CD4-positive, alpha-beta T cell treated with Interleukin-2 at 100 ng/mL for 4 hours (primary cell): ENCODE measurements at regions not wholly inside any gene's neighbourhood (a gene's known extent, or its start where the extent isn't known, plus 50 kb on each side); places are given as distances from the start of the nearest gene placed in this dataset.
A peak's percentile ranks its signal among the peaks of the same experiment; 100 is the strongest.
"Not testable (repeated sequence)": the region's sequence is repeated elsewhere in the genome, so short reads cannot be mapped to it uniquely, and the experiment has no call there.

ENCODE experiments used
- DNase-seq: peaks from one replicate; pipeline ENCODE4 v3.0.0-alpha.2; 2020; ENCODE audit warnings: low spot score

DNA sequence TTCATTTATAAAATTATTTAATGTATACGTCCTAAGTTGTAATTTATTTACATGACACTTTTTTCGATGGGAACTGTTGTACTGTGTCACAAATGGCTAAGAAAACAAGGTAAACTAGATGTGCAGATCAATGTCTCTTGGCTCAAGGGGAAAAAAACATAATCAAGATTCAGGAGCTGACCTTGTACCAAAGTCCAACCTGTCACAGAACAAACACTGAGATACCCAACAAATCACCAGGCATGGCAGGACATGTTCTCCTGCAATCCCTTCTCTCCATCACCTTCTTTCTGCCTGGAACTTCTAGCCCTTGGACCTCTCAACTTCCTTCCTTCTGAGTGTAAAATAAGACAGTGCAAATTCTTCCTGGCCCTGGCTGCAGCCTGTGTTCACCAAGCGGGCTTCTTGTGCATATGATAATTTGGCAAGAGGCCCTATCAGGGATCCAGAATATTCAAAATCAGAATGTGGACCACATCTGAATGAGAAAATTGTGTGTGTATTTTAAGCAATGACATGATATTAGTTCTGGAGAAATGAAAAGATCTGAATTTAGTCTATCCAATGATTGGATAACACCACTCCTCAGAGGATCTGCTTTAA lies 445.9 kb downstream of the ZNF536 start:
- no peak for DNase-seq

DNA sequence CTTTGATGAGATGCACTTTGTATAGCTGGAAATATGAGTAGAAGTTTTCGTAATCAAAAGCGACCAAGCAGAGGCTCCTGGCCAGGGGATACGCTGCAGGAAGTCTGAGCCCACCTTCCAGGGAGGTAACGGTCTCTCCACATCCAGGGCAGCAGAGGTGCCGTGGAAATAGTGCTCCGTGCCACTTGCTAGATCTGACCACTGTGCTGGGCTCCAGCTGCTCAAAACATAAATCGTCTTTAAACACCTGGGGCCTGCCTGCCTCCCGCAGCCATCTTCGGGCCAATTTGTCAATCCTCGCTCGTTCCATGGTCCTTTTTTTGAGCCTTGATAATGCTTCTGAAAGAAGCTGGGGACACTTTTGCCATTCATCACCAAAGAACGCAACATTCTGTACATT lies 445.0 kb downstream of the ZNF536 start:
- DNase-seq = no peak

DNA sequence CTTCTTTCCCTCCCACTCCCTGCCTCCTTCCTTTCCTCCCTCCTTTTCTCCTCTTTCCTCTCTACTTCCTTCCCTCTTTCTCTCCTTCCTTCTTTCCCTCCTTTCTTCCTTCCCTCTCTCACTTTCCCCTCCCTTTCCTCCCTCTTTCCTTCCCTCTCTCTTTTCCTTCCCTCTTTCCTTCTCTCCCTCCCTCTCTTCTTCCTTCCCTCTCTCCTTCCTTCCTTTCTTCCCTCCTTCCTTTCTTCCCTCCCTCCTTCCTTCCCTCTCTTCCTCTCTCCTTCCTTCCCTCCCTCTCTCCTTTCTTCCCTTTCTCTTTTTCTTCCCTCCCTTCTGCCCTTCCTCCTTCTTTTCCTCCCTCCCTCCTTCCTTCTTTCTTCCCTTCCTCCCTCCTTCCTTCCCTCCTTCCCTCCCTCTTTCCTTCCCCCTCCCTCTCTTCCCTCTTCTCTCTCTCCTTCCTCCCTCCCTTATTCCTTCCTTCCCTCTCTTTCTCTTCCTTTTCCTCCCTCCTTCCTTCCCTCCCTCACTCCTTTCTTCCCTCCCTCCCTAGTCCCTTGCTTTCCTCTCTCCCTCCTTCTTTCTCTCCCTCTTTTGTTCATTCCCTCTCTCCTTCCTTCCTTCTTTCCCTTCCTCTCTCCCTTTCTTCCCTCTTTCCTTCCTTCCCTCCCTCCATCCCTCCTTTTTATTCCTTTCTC lies 443.9 kb downstream of the ZNF536 start:
- no peak for DNase-seq

DNA sequence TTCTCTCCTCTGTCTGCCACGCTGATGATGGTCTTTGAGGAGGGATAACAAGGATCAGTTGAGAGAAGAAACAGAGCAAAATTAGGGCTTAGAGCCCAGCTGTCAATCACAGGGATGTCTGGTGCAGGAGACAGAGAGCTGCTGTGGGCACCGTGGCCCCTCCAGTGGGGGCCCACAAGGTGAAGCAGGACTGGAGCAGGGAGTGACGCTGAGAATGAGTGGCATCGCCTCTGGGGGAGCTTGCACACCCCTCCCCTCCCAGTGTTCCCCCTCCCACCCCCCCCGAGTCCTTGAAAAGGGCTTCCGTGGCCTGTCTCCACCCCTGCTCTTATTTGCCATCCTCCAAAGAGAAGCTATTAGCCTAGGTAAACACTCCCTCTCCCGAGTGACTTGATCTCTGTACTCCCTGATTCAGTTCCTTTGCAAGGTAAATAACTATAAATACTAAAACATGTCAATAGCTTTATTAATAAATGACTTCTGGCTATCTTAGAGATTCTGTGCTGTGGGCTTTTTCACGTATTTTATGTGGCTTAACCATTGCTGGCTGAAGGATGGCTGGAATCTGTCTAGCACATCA lies 440.0 kb downstream of the ZNF536 start:
- DNase-seq = no peak

DNA sequence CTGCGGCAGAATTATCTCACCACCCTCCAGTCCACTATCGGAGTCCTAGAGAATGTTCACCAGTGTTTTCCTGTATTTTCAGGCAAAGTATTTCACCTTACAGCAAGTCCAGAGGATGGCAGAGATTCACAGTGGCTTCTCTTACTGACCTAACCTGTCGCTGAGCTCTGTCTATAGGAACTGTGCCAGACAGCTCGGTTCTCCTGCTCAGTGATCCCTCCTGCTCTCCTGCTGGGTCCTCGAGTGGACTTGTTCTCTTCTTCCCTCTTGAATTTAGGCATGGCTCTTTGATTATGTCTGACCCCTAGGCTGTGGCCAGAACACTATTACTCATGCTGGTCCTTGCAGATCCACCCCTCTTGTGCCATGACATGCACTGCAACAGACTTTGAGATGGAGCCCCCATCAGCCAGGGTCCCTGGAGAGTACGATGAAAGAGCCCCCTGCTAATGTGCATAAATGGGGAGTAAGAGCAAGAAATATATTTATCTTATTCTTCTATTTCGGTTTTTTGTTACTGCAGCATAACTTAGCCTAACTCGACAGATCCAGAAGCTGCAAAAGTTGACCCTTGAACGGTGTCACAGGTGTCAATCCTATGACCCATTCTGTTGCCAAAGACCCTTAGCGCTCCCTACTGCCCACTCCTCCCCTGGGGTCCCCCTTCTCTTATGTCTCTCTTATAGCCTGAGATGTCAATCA lies 439.4 kb downstream of the ZNF536 start:
- DNase-seq = no peak

DNA sequence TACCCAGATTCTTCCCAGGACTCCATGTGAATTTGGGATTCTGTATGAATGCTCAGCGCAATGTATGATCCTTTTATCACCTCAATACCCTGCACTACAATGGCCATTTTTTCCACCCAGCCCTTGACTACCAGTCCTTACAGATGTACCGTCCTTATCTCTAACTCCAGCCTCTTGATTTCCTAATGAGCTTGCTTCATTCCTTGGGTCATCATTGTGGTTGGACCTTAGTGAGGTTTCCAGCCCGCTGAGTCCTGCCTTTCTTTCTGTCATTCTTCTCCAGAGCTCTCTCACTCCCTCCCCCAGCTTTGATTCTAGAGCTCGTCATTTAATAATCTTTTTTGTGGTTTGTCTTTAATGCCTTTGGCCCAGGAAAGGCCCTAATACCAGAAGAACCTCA lies 438.5 kb downstream of the ZNF536 start:
- no peak for DNase-seq

DNA sequence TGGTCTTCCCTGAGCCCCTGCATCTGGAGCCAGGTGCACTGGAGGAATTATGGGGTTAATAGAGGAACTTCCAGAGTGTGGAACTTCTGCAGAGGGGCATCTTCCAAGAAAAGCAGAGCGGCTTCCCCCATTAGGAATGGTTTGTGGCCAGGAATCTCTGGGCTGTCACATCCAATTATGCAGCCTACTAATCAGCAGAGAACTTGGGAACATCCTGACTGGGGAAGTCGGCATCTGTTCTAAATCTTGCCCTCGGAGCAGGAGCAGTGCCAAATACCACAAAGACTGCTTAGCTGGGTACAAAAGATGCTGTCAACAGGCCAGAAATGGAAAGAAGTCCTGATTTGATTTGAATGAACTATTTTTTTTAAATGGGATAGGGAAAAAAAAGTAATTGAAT lies 435.1 kb downstream of the ZNF536 start:
- DNase-seq = no peak

DNA sequence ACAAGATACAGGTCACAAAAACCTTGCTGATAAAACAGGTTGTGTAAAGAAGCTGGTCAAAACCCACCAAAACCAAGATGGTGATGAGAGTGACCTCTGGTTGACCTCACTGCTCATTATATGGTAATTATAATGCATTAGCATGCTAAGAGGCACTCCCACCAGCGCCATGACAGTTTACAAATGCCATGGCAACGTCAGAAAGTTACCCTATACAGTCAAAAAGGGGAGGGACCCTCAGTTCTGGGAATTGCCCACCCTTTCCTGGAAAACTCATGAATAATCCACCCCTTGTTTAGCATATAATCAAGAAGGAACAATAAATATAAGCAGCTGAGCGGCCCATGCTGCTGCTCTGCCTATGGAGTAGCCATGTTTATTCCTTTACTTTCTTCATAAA lies 434.1 kb downstream of the ZNF536 start:
- DNase-seq = no peak

DNA sequence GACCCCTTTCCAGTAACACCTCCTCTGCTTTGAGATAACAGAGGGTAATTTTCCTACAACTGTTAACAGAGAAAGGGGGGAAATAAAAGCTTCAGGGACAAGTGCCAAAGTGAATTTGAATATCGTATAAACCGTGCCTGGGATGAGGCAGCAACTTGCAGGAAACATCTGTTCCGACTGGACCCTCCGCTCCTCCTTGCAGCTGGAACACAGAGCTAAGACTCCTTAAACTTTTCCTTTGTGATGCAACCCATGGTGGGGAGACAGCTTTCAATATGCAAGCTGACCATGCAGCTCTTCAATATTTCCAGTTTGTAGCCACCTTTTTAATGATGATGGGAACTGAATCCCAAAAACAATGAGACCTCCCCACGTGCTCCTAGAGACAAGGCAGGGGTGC lies 432.6 kb downstream of the ZNF536 start:
- DNase-seq = no peak

DNA sequence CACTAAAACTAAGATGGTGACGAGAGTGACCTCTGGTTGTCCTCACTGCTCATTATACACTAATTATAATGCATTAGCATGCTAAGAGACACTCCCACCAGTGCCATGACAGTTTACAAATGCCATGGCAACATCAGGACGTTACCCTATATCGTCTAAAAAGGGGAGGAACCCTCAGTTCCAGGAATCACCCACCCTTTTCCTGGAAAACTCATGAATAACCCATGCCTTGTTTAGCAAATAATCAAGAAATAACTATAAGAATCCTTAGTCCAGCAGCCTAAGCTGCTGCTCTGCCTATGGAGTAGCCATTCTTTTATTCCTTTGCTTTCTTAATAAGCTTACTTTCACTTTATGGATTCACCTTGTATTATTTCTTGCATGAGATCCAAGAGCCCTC lies 432.1 kb downstream of the ZNF536 start:
- not testable (repeated sequence) for DNase-seq

DNA sequence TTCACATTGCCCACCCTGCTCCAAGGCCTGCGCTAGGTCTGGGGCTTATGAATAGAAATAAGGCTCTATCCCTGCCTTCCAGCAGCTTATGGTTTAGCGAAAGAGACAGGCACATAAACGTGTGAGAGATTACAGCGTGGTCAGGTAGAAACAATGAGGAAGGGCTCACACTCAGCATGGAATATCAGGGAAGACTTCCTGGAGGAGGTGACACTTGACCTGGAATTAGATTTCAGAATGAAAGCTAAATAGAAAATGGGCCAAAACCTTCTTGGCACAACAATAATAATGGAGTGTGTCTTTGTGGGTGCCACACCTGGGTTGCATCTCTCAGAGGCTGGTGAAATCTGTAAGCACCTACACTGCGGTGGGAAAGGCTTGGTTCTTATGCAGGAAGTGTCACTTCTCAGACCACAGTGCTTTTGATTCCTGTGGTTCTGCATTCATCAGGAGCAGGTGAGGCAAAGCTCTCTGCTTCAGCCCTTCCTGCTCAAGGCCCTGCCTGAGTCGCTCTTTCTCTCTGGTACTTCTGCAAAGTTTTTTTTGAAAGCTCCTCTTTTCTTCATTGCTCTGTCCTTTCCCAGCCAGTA lies 430.3 kb downstream of the ZNF536 start:
- DNase-seq = no peak

DNA sequence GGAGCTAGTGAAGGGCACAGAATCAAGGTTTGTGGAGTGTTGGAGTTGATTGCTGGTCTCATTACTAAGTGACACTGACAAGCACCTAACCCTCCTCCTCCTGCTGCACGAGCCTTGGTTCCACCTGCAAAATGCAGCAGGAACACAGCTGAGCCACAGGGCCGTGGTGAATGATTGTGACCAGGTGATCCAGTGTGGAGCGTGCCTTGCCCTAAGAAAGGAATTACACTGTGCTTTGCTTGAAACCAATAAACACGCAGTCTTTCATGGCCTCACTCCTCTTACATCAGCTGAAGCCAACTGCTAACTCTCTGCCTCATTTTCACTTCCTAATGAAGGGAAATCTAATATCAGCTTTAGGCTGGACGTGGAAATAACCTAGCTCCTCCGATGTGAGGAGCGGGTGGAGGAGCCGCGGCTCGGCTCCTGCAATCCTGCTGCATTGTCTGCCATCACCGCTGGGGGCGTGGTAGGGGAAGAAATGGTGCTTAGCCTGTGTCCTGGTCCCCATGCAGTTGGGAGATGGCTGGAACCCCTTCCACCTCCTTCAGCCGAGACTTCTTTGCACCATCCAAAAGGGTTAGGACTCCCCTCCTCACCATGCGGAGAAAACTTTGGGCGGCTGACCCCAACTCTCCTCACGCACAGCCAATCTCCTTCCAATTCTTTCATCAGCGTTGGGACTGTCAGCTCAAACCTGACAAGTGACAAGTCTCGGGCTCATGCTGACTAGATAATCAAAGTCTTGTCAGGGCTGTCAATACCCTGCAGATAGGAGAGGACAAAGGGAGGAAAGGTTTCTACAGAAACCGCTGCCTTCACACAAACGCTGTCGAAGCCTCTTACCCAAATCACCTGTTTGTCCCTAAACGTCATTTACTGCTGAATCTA lies 427.9 kb downstream of the ZNF536 start:
- no peak for DNase-seq

DNA sequence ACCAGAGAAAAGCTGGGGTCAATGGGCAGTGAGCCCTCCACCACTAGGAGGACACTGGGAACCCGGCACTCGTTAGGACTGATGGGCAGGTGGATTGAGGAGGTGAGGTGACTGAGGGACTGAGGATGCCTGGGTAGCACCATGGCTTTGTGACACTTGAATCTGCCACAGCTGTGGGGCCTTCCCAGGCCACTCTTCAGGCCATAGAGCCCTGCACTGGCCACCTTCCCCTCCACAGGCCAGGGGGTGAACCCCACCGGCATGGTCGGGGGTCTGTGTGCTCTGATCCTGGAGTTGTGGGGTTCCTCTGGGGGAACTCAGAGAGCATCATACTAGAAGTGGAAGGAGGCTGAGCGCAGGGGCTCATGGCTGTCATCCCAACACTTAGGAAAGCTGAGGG lies 423.5 kb downstream of the ZNF536 start:
- DNase-seq = no peak

DNA sequence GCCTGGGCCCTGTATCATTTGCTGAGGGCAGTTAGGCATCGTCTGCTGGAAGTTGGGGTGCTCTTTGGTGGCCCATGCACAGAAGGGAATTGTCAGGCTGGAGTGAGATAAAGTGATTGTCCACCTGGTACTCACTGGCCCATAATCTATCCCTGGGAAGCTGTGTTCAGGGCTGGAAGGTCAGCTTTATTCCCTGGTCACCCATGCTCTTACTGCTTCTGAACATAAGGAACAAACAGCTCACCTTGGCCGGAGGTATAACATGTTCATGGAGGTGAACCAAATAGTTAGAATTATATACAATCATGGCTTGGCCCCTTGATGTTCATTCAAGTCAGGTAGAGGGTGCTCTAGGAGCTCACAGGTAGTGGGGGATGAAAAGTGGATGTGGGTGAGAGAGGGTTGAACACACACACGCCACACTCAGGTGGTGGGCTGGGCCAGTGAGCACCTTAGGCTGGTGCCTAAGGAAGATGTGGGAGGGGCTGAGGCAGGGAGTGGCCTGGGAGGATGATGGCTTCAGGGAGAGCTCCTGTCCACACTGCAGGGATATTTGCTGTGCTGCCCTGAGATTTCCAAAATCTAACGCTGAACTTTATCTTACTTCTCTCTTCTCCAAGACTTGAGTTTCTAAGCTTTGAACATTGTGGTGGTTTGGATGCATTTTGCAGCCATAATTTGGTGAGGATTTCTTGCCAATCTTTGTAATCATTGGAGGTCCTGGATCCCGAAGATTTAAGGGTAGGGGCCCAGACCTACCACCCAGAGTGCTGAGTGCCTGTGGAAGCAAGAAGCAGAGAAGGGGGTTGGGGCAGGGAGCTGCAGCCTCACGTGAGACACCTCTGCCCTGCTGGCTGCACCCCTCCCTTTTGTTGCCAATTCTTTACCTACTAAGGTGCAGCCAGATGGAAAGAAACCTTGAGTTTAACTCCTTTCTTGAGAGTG lies 420.6 kb downstream of the ZNF536 start:
- no peak for DNase-seq

DNA sequence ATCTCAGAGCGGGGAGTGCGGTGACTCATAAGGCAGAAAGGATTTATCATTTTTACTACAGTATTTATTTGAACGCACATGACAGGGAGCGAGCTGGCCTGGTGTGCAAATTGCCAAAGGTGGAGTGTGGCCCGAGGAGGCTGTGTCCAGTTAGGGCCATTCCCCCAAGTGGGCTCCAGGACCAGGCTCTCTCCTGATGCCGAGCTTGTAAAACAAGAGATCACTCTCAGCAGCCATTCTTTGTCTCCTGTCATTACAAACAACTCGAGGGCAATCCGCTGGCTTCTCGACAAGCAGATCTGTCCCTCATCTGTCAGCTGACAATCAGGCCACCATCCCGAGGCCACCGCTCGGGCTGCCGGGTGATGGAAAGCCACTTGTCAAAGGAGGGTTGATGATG lies 418.9 kb downstream of the ZNF536 start:
- DNase-seq = no peak

DNA sequence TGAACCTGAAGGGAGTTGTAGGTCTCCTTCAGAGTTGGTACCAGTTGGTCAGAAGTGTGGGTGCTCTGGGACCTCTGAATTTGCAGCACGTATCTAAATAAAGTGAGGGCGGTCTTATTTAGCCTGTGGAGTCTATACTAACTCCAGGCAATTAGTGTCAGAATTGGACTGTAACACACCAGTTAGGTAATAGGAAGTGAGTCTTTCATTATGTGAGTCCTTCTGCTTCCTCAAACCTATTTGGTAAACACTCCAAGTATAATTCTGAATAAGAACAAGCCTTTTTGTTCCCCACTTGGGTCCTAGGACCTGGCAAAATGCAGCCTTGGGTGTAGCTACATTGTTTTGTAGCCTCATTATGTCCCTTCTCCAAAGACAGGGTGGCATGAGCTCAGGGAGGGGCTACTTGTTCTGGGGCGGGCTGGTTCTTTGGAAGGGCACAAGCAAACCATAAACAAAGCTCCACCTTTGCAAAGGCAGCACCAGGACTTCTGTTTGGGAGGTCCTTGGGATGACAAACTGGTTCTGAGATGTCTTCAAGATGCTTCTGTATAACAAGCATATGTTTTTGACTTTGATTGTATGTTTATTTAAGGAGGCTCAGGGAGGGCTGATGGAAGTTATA lies 418.0 kb downstream of the ZNF536 start:
- DNase-seq = no peak

DNA sequence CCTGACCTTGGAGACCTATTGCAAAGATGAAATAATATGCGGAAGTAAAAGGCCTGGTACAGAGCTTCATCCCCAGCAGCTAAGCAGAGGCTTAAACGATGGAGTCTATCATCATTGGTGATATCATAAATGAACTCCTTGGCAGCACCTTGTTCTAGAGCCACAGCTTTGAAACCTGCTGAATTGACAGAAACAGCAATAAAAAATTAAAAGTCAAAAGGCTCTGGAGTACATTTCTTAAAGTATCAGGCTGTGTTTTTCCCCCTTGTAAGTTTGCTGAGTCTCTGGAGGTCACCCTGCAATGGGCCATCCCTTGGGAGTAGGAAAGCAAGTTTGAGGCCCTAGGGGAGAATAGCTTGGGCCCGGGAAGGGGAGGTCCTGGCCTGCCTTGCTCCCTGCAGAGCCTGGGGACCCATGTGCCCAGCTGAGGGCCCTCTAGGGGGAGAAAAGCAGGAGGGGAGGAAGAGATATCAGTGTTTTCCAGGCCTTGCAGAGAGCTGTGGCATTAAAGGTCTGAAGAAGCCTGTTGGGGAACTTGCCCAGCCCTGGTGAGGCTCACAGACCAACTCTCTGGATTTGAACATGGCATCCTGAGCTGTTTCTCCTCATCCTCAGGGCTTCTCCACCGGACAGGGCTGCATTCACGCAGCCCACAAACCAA lies 416.1 kb downstream of the ZNF536 start:
- DNase-seq = no peak

DNA sequence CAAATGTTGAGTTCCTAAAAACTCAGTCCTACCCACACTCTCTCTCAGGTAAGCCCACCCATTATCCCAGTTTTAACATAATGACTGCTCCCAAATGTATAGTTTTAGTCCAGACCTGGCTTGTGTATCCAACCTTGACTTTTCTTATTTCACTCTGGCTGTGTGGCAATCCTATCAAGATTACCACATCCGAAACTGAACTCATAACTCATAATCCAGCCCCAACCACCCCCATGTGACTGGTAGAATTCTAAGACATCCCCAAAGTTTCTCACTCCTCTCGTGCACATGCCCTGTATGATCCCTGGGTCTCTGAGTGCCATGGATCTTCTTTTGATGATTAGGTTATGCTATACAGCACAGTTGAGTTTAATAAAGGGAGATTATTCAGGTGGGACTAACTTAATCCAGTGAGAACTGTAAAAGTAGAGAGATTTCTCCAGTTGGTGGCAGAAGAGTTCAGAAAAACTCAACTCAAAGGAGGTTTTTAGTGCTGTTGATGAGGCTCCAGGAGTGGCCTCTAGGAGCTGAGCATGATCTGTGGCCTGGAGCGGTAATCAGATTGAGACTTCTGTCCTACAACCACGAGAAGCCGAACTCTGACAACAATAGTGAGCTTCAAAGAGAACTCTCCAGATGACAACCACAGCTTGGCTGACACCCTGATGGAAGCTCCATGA lies 413.4 kb downstream of the ZNF536 start:
- DNase-seq = no peak

DNA sequence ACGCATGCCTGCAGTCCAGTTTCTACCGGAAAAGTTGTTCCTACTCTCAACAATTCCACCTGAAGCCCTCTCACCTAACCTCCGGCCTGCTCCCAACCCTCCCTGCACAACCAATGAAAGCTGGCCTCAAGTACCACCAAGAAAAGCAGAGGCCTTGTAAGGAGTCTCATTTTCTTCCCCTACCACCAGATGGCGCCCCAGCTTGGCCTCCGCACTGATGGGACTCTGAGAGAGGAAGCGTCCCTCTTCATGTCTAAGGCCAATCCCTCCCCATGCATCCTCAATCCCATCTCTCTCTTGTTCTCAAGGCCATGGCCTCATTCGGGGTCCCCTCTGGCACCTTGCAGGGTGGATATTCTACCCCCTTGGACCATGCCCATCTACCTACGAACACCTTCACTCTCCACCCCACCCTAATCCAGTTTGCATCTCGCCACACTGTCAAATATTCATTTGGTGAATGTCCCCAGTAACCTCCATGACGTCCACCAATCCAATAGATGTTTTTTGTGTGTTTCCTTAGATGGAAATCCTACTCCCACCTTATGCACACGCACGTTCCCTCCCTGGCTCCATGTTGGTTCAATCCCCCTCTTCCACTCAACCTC lies 412.8 kb downstream of the ZNF536 start:
- peak; percentile 49 for DNase-seq
